OCI-LY7 (cell line): ENCODE measurements at regions not wholly inside any gene's neighbourhood (a gene's known extent, or its start where the extent isn't known, plus 50 kb on each side); places are given as distances from the start of the nearest gene placed in this dataset.

Experiments
- EZH2phosphoT487 ChIP-seq: fragments of 200-600 bp; sonication (generic); IDR thresholded peaks from 2 replicates; pipeline ENCODE4 v1.6.1; 2018; ENCODE audit warnings: low read depth, borderline replicate concordance, mild to moderate bottlenecking, mixed run types, antibody characterized with exemption, low read length, moderate library complexity, mixed read lengths
- TF ChIP-seq, protein P1 (sequence below): fragments of 200-600 bp; sonication (generic); conservative IDR thresholded peaks from 2 replicates; pipeline ENCODE4 v1.5.1; 2014; ENCODE audit warnings: mild to moderate bottlenecking, antibody characterized with exemption, low read length, moderate library complexity, mixed read lengths

- TF ChIP-seq, protein P1, sequence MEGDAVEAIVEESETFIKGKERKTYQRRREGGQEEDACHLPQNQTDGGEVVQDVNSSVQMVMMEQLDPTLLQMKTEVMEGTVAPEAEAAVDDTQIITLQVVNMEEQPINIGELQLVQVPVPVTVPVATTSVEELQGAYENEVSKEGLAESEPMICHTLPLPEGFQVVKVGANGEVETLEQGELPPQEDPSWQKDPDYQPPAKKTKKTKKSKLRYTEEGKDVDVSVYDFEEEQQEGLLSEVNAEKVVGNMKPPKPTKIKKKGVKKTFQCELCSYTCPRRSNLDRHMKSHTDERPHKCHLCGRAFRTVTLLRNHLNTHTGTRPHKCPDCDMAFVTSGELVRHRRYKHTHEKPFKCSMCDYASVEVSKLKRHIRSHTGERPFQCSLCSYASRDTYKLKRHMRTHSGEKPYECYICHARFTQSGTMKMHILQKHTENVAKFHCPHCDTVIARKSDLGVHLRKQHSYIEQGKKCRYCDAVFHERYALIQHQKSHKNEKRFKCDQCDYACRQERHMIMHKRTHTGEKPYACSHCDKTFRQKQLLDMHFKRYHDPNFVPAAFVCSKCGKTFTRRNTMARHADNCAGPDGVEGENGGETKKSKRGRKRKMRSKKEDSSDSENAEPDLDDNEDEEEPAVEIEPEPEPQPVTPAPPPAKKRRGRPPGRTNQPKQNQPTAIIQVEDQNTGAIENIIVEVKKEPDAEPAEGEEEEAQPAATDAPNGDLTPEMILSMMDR = no peak
- no peak for TF ChIP-seq EZH2phosphoT487
Measured at GRCh38 chr7:86222806-86223205, 420.9 kb upstream of the GRM3 start.
